ENCODE measurements at regions not wholly inside any gene's neighbourhood (a gene's known extent, or its start where the extent isn't known, plus 50 kb on each side); places are given as distances from the start of the nearest gene placed in this dataset.

DNA sequence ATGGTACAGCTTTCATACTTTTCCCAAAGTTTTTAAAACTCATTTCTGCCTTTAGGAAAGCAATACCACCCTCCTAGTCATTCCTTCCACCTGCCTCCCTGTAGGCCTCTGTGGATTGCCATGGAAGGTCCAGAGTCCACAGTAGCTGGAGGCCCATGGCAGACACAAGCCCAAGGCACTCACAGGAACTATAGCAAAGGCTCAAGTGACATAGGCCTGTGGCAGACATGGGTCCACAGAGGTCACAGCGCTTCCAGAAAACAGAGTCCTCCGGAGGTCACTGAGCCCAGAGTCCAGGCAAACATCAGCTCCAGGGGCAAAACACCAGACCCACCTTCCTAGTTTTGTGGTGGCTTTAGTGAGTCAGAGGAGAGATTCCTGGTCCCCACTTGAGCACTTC is 147.6 kb upstream of the ATP6AP2 start:
- TF ChIP-seq RFX5 (IDR thresholded peaks at IDR 0.05): no peak
- no peak for TF ChIP-seq SMC3 (IDR thresholded peaks at IDR 0.05)
- TF ChIP-seq, protein P1, sequence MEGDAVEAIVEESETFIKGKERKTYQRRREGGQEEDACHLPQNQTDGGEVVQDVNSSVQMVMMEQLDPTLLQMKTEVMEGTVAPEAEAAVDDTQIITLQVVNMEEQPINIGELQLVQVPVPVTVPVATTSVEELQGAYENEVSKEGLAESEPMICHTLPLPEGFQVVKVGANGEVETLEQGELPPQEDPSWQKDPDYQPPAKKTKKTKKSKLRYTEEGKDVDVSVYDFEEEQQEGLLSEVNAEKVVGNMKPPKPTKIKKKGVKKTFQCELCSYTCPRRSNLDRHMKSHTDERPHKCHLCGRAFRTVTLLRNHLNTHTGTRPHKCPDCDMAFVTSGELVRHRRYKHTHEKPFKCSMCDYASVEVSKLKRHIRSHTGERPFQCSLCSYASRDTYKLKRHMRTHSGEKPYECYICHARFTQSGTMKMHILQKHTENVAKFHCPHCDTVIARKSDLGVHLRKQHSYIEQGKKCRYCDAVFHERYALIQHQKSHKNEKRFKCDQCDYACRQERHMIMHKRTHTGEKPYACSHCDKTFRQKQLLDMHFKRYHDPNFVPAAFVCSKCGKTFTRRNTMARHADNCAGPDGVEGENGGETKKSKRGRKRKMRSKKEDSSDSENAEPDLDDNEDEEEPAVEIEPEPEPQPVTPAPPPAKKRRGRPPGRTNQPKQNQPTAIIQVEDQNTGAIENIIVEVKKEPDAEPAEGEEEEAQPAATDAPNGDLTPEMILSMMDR (IDR thresholded peaks at IDR 0.05): no peak
- TF ChIP-seq, protein P2, sequence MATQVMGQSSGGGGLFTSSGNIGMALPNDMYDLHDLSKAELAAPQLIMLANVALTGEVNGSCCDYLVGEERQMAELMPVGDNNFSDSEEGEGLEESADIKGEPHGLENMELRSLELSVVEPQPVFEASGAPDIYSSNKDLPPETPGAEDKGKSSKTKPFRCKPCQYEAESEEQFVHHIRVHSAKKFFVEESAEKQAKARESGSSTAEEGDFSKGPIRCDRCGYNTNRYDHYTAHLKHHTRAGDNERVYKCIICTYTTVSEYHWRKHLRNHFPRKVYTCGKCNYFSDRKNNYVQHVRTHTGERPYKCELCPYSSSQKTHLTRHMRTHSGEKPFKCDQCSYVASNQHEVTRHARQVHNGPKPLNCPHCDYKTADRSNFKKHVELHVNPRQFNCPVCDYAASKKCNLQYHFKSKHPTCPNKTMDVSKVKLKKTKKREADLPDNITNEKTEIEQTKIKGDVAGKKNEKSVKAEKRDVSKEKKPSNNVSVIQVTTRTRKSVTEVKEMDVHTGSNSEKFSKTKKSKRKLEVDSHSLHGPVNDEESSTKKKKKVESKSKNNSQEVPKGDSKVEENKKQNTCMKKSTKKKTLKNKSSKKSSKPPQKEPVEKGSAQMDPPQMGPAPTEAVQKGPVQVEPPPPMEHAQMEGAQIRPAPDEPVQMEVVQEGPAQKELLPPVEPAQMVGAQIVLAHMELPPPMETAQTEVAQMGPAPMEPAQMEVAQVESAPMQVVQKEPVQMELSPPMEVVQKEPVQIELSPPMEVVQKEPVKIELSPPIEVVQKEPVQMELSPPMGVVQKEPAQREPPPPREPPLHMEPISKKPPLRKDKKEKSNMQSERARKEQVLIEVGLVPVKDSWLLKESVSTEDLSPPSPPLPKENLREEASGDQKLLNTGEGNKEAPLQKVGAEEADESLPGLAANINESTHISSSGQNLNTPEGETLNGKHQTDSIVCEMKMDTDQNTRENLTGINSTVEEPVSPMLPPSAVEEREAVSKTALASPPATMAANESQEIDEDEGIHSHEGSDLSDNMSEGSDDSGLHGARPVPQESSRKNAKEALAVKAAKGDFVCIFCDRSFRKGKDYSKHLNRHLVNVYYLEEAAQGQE (IDR thresholded peaks at IDR 0.05): no peak
- no peak for TF ChIP-seq POLR2A (IDR thresholded peaks at IDR 0.05; ENCODE audit: low read length)
- no peak for TF ChIP-seq MAFK (IDR thresholded peaks at IDR 0.05; ENCODE audit: partially characterized antibody)
- TF ChIP-seq JUN (IDR thresholded peaks at IDR 0.05): no peak
- TF ChIP-seq, protein P3, sequence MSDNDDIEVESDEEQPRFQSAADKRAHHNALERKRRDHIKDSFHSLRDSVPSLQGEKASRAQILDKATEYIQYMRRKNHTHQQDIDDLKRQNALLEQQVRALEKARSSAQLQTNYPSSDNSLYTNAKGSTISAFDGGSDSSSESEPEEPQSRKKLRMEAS (IDR thresholded peaks at IDR 0.05): no peak
- no peak for TF ChIP-seq MAZ (IDR thresholded peaks at IDR 0.05; ENCODE audit: borderline replicate concordance, low read depth, low read length)
- TF ChIP-seq, protein P4, sequence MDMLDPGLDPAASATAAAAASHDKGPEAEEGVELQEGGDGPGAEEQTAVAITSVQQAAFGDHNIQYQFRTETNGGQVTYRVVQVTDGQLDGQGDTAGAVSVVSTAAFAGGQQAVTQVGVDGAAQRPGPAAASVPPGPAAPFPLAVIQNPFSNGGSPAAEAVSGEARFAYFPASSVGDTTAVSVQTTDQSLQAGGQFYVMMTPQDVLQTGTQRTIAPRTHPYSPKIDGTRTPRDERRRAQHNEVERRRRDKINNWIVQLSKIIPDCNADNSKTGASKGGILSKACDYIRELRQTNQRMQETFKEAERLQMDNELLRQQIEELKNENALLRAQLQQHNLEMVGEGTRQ (IDR thresholded peaks at IDR 0.05): no peak
- no peak for TF ChIP-seq POLR2AphosphoS2 (conservative IDR thresholded peaks at IDR 0.05; ENCODE audit: low read length)
- no peak for TF ChIP-seq EP300 (IDR thresholded peaks at IDR 0.05)
